Fibroblast of lung (primary cell): ENCODE measurements at regions not wholly inside any gene's neighbourhood (a gene's known extent, or its start where the extent isn't known, plus 50 kb on each side); places are given as distances from the start of the nearest gene placed in this dataset.
"Not testable (repeated sequence)": the region's sequence is repeated elsewhere in the genome, so short reads cannot be mapped to it uniquely, and the experiment has no call there.

Experiments
- DNase-seq, 2 donors: peaks; one replicate each; pipeline versions ENCODE4 v3.0.0 to v3.0.0-alpha.2; 2010; ENCODE audit warnings: low read depth in 2 of 2
- H2AFZ ChIP-seq: 2 replicates; pipeline ENCODE4 v1.5.1; 2012; ENCODE audit warnings: low read length, control low read depth, inconsistent platforms
- H3K27ac ChIP-seq: 2 replicates; pipeline ENCODE4 v1.5.1; 2011; ENCODE audit warnings: low read length, control low read depth; ENCODE audit not compliant: insufficient read depth
- H3K27me3 ChIP-seq: 2 replicates; pipeline ENCODE4 v1.5.1; 2011; ENCODE audit warnings: mild to moderate bottlenecking, low read length; ENCODE audit not compliant: control insufficient read depth, insufficient read depth
- H3K36me3 ChIP-seq: 2 replicates; pipeline ENCODE4 v1.5.1; 2011; ENCODE audit warnings: low read length; ENCODE audit not compliant: control insufficient read depth, insufficient read depth
- H3K4me1 ChIP-seq: 2 replicates; pipeline ENCODE4 v1.5.1; 2011; ENCODE audit warnings: low read length; ENCODE audit not compliant: control insufficient read depth, insufficient read depth; ENCODE audit errors: extremely low read depth
- H3K4me2 ChIP-seq: 2 replicates; pipeline ENCODE4 v1.5.1; 2011; ENCODE audit warnings: low read length, control low read depth; ENCODE audit not compliant: insufficient read depth; ENCODE audit errors: extremely low read depth
- H3K4me3 ChIP-seq, 4 experiments: fragments of 200-600 bp in 1 of 4; sonication (generic) in 1 of 4; replicated peaks in 1 of 4; 2 replicates each; pipeline ENCODE4 v1.5.1; 2011 to 2016; ENCODE audit warnings: low read length in 4 of 4, low read depth in 3 of 4, mild to moderate bottlenecking in 3 of 4, control low read depth in 2 of 4, inconsistent platforms in 1 of 4, mixed read lengths in 1 of 4; ENCODE audit not compliant: insufficient read depth in 1 of 4; ENCODE audit errors: control extremely low read depth in 1 of 4
- H3K79me2 ChIP-seq: 2 replicates; pipeline ENCODE4 v1.5.1; 2012; ENCODE audit warnings: mild to moderate bottlenecking, low read length, inconsistent platforms; ENCODE audit not compliant: control insufficient read depth, insufficient read depth
- H3K9ac ChIP-seq: 2 replicates; pipeline ENCODE4 v1.5.1; 2011; ENCODE audit warnings: mild to moderate bottlenecking, low read length, control low read depth; ENCODE audit not compliant: insufficient read depth
- H3K9me3 ChIP-seq: 2 replicates; pipeline ENCODE4 v1.5.1; 2012; ENCODE audit warnings: low read depth, low read length; ENCODE audit not compliant: control insufficient read depth, insufficient read depth
- H4K20me1 ChIP-seq: 2 replicates; pipeline ENCODE4 v1.5.1; 2011; ENCODE audit warnings: low read length; ENCODE audit not compliant: control insufficient read depth, insufficient read depth; ENCODE audit errors: extremely low read depth
- CTCF ChIP-seq, 2 donors: IDR thresholded peaks in 1 of 2; conservative IDR thresholded peaks in 1 of 2; 1 replicate in 1 of 2; 2 replicates in 1 of 2; pipeline ENCODE4 v1.5.1; 2011 to 2012; ENCODE audit warnings: low read length in 2 of 2, control low read depth in 1 of 2, inconsistent platforms in 1 of 2, low read depth in 1 of 2, mild to moderate bottlenecking in 1 of 2
- EZH2 ChIP-seq: IDR thresholded peaks from 2 replicates; pipeline ENCODE4 v1.5.1; 2012; ENCODE audit warnings: low read length, control low read depth, mild to moderate bottlenecking; ENCODE audit errors: missing control alignments

- TF ChIP-seq EZH2 (no peak), CTCF (conservative IDR thresholded peaks at IDR 0.05 in 1 of 2, IDR thresholded peaks at IDR 0.05 in 1 of 2; ENCODE audit: low read depth in 1 of 2, low read length in 2 of 2) (no peak)
- Histone ChIP-seq H4K20me1 (no peaks in the 10 kb centered on the region), H3K79me2 (no peaks in the 10 kb centered on the region), H3K27me3 (no peaks in the 10 kb centered on the region), H3K27ac (no peak overlapping the region), H3K9me3 (no peaks in the 10 kb centered on the region), H2AFZ (no peak overlapping the region), H3K9ac (no peak overlapping the region), H3K36me3 (no peaks in the 10 kb centered on the region), H3K4me1 (no peaks in the 10 kb centered on the region), H3K4me2 (no peak overlapping the region), H3K4me3 (no peak overlapping the region)
- no peak for DNase-seq
These were observed 95.8 kb upstream of the FAM98A start for GRCh38 chr2:33694904-33695303.

- not testable (repeated sequence) for H3K27me3 ChIP-seq, H2AFZ ChIP-seq, H3K4me1 ChIP-seq, DNase-seq, H3K36me3 ChIP-seq, H4K20me1 ChIP-seq, H3K4me3 ChIP-seq, H3K9me3 ChIP-seq, H3K9ac ChIP-seq, H3K4me2 ChIP-seq, H3K27ac ChIP-seq, H3K79me2 ChIP-seq
These were observed 91.6 kb upstream of the FAM98A start for GRCh38 chr2:33690686-33691085.

GRCh38 chr2:33681364-33681757 lies 82.3 kb upstream of the FAM98A start:
- Histone ChIP-seq H3K27ac (no peak overlapping the region), H3K4me3 (no peak overlapping the region), H3K27me3 (no peaks in the 10 kb centered on the region), H3K79me2 (no peaks in the 10 kb centered on the region), H3K4me1 (no peaks in the 10 kb centered on the region), H2AFZ (no peak overlapping the region), H3K9me3 (no peaks in the 10 kb centered on the region), H4K20me1 (no peaks in the 10 kb centered on the region), H3K4me2 (no peak overlapping the region), H3K36me3 (no peaks in the 10 kb centered on the region), H3K9ac (no peak overlapping the region)
- DNase-seq, result peak; percentile 10 to 18
- TF ChIP-seq EZH2 (no peak), CTCF (conservative IDR thresholded peaks at IDR 0.05 in 1 of 2, IDR thresholded peaks at IDR 0.05 in 1 of 2; ENCODE audit: low read depth in 1 of 2, low read length in 2 of 2) (peak in 1 of 2 donors; percentile 9)
